ENCODE measurements at regions not wholly inside any gene's neighbourhood (a gene's known extent, or its start where the extent isn't known, plus 50 kb on each side); places are given as distances from the start of the nearest gene placed in this dataset.

DNA sequence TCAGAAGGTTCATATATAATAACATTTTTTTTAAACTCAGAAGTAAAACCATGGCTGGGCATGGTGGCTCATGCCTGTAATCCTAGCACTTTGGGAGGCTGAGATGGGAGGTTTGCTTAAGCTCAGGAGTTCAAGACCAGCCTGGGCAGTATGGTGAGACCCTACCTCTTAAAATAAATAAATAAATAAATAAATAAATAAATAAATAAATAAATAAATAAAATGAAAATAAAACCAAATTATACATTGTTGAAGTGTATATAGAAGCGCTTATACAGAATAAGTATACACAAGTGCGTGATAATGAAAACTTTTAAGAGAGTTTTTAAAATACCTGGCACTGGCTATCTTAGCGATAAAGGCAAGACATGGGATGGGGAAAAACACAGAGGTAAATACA is 71.6 kb downstream of the OR2B2 start:
- H2BK12ac ChIP-seq (ENCODE audit: insufficient read length, low read depth, low read length) = no peak overlapping the region
- no peak overlapping the region for H2AK5ac ChIP-seq (ENCODE audit: insufficient read length, low read length)
- H3K9me3 Mint-ChIP-seq = no peaks in the 10 kb centered on the region
- TF ChIP-seq, protein P1, sequence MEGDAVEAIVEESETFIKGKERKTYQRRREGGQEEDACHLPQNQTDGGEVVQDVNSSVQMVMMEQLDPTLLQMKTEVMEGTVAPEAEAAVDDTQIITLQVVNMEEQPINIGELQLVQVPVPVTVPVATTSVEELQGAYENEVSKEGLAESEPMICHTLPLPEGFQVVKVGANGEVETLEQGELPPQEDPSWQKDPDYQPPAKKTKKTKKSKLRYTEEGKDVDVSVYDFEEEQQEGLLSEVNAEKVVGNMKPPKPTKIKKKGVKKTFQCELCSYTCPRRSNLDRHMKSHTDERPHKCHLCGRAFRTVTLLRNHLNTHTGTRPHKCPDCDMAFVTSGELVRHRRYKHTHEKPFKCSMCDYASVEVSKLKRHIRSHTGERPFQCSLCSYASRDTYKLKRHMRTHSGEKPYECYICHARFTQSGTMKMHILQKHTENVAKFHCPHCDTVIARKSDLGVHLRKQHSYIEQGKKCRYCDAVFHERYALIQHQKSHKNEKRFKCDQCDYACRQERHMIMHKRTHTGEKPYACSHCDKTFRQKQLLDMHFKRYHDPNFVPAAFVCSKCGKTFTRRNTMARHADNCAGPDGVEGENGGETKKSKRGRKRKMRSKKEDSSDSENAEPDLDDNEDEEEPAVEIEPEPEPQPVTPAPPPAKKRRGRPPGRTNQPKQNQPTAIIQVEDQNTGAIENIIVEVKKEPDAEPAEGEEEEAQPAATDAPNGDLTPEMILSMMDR (conservative IDR thresholded peaks at IDR 0.05) = no peak
- no peaks in the 10 kb centered on the region for H4K20me1 ChIP-seq (ENCODE audit: control insufficient read depth, insufficient read depth, insufficient read length)
- no peak overlapping the region for H3K27ac ChIP-seq (ENCODE audit: insufficient read length, low read depth, low read length)
- H2AFZ ChIP-seq (ENCODE audit: low read length) = no peak overlapping the region
- no peak overlapping the region for H3K23ac ChIP-seq (ENCODE audit: insufficient read length, low read depth, low read length)
- no peak overlapping the region for H4K91ac ChIP-seq (ENCODE audit: insufficient read length, low read depth, low read length)
- no peak overlapping the region for H2BK20ac ChIP-seq (ENCODE audit: low read depth, low read length, poor library complexity, severe bottlenecking)
- H3T11ph ChIP-seq (ENCODE audit: low read length) = no peak overlapping the region
- no peak overlapping the region for H3K4ac ChIP-seq (ENCODE audit: low read depth, low read length)
- no peaks in the 10 kb centered on the region for H3K27me3 ChIP-seq (ENCODE audit: insufficient read depth, low read length)
- peaks cover 8% of the 10 kb centered on the region for H3K23me2 ChIP-seq (ENCODE audit: insufficient read length, low read depth, low read length, poor library complexity, severe bottlenecking)
- no peak overlapping the region for H3K27ac Mint-ChIP-seq
- H3K4me3 Mint-ChIP-seq = no peak overlapping the region
- no peak overlapping the region for H4K5ac ChIP-seq (ENCODE audit: insufficient read length, low read depth, low read length)
- no peak overlapping the region for H3K14ac ChIP-seq (ENCODE audit: insufficient read depth, low read length)
- H3K4me1 Mint-ChIP-seq = peaks cover 8 to 14% of the 10 kb centered on the region in 2 experiments
- no peak overlapping the region for H3K9ac ChIP-seq (ENCODE audit: extremely low read depth, insufficient read length, low read length)
- no peak overlapping the region for H3K4me2 ChIP-seq (ENCODE audit: insufficient read depth, insufficient read length, low read length)
- no peak overlapping the region for H2BK5ac ChIP-seq (ENCODE audit: insufficient read length, low read length)
- H3K27me3 Mint-ChIP-seq (ENCODE audit: low read depth) = no peaks in the 10 kb centered on the region; the same call in 1 of the 2 replicates
- no peaks in the 10 kb centered on the region for H3K9me3 ChIP-seq (ENCODE audit: control insufficient read depth, low read depth, low read length)
- H3K4me1 ChIP-seq (ENCODE audit: insufficient read depth, low read length) = no peaks in the 10 kb centered on the region
- no peak overlapping the region for H3K18ac ChIP-seq (ENCODE audit: insufficient read length, low read depth, low read length)
- no peaks in the 10 kb centered on the region; a peak in 1 of 7 replicates for H3K36me3 Mint-ChIP-seq (ENCODE audit: insufficient read depth in 1 of 3, low read depth in 3 of 3)
- H4K8ac ChIP-seq (replicated peaks; ENCODE audit: insufficient read length, low read depth, low read length) = no peak overlapping the region
- WGBS (ENCODE audit: extremely low coverage, insufficient read length, low lambda C conversion rate) = no CpG with 5 or more reads among the region's 3 CpGs
- no peak overlapping the region for H2BK15ac ChIP-seq (ENCODE audit: low read depth, low read length)
- H3K79me2 ChIP-seq (ENCODE audit: insufficient read depth, low read length) = no peaks in the 10 kb centered on the region
- no peak overlapping the region for H2BK120ac ChIP-seq (ENCODE audit: low read depth, low read length, poor library complexity, severe bottlenecking)
- DNase-seq = no peak
- H3K56ac ChIP-seq (ENCODE audit: insufficient read length, low read depth, low read length) = no peak overlapping the region
- H3K79me1 ChIP-seq (ENCODE audit: insufficient read depth, low read depth, low read length, poor library complexity, severe bottlenecking) = no peaks in the 10 kb centered on the region
